Progenitor cell of endocrine pancreas (in vitro differentiated cells): ENCODE measurements at regions not wholly inside any gene's neighbourhood (a gene's known extent, or its start where the extent isn't known, plus 50 kb on each side); places are given as distances from the start of the nearest gene placed in this dataset.

Experiments
- DNase-seq: peaks from one replicate; pipeline ENCODE4 v3.0.0; 2021; ENCODE audit warnings: low spot score; ENCODE audit not compliant: unreplicated experiment
- H3K27ac Mint-ChIP-seq: 2 replicates; pipeline ENCODE4 v1.8.0; 2021; ENCODE audit warnings: mild to moderate bottlenecking, moderate library complexity, mixed read lengths
- H3K27me3 Mint-ChIP-seq: 2 replicates; pipeline ENCODE4 v1.8.0; 2021; ENCODE audit warnings: mixed read lengths
- H3K36me3 Mint-ChIP-seq: 2 replicates; pipeline ENCODE4 v1.8.0; 2022; ENCODE audit warnings: mixed read lengths; ENCODE audit not compliant: insufficient read depth
- H3K4me1 Mint-ChIP-seq: 2 replicates; pipeline ENCODE4 v1.8.0; 2021; ENCODE audit warnings: low read depth, mixed read lengths
- H3K4me3 Mint-ChIP-seq: 2 replicates; pipeline ENCODE4 v1.8.0; 2021; ENCODE audit warnings: low read depth, mild to moderate bottlenecking, moderate library complexity, mixed read lengths
- H3K9me3 Mint-ChIP-seq: 2 replicates; pipeline ENCODE4 v1.8.0; 2021; ENCODE audit warnings: low read depth, mixed read lengths
- CTCF ChIP-seq: fragments of 200-600 bp; sonication (generic); IDR thresholded peaks from one replicate; pipeline ENCODE4 v1.5.0; 2021; ENCODE audit warnings: antibody characterized with exemption, mild to moderate bottlenecking; ENCODE audit not compliant: unreplicated experiment

GRCh38 chr13:82294226-82294625 lies 1588.0 kb downstream of the SLITRK1 start:
- peaks cover 6% of the 10 kb centered on the region for H3K4me1 Mint-ChIP-seq
- H3K27me3 Mint-ChIP-seq = no peaks in the 10 kb centered on the region
- no peak for DNase-seq
- no peaks in the 10 kb centered on the region for H3K36me3 Mint-ChIP-seq
- no peak for TF ChIP-seq CTCF
- peaks cover 4% of the 10 kb centered on the region for H3K9me3 Mint-ChIP-seq
- H3K4me3 Mint-ChIP-seq = no peak overlapping the region
- peak overlapping the region; percentile 81 for H3K27ac Mint-ChIP-seq

GRCh38 chr13:82292334-82292733 lies 1589.9 kb downstream of the SLITRK1 start:
- Mint-ChIP-seq H3K4me1 (peaks cover 2% of the 10 kb centered on the region), H3K4me3 (no peak overlapping the region), H3K36me3 (no peaks in the 10 kb centered on the region), H3K27me3 (no peaks in the 10 kb centered on the region), H3K27ac (no peak overlapping the region), H3K9me3 (peaks cover 7% of the 10 kb centered on the region)
- TF ChIP-seq CTCF = no peak
- DNase-seq = no peak

GRCh38 chr13:82291852-82292251 lies 1590.4 kb downstream of the SLITRK1 start:
- TF ChIP-seq CTCF = no peak
- no peak for DNase-seq
- Mint-ChIP-seq H3K4me1 (peaks cover 2% of the 10 kb centered on the region), H3K4me3 (no peak overlapping the region), H3K36me3 (no peaks in the 10 kb centered on the region), H3K27ac (peak overlapping the region; percentile 17), H3K27me3 (no peaks in the 10 kb centered on the region), H3K9me3 (peaks cover 7% of the 10 kb centered on the region)

- no peak for TF ChIP-seq CTCF
Measured at GRCh38 chr13:82275644-82276043, 1606.6 kb downstream of the SLITRK1 start.

GRCh38 chr13:82259284-82259683 lies 1623.0 kb downstream of the SLITRK1 start:
- Mint-ChIP-seq H3K4me3 (no peak overlapping the region), H3K9me3 (peaks cover 7% of the 10 kb centered on the region), H3K4me1 (no peaks in the 10 kb centered on the region), H3K36me3 (no peaks in the 10 kb centered on the region), H3K27me3 (no peaks in the 10 kb centered on the region), H3K27ac (no peak overlapping the region)
- DNase-seq = no peak
- TF ChIP-seq CTCF = no peak

More at GRCh38 chr13:82275644-82276043, 1606.6 kb downstream of the SLITRK1 start:
- Mint-ChIP-seq H3K4me1 (no peaks in the 10 kb centered on the region), H3K27me3 (no peaks in the 10 kb centered on the region), H3K9me3 (no peaks in the 10 kb centered on the region), H3K27ac (no peak overlapping the region), H3K36me3 (no peaks in the 10 kb centered on the region), H3K4me3 (no peak overlapping the region)
- DNase-seq = no peak
